ENCODE measurements at regions not wholly inside any gene's neighbourhood (a gene's known extent, or its start where the extent isn't known, plus 50 kb on each side); places are given as distances from the start of the nearest gene placed in this dataset.

DNA sequence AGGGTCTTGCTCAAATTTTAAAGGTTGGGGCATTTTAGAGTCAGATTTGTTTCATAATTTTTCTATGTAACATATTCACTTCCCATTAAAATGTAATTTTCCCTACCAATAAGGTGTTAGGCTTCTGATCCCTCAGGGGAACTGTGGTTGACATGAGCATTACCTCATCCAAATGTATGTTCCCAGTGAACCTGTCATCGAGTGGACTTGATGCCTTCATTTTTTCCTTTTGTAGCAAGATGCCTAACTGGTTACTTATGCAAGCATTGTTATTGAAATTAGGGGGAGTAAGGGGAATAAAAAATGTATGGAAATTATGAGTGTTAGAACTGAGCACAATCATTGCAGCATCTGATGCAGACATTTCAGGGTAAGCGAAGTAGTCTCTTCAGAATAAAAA, 360.5 kb downstream of the BCKDHB start:
- H3K27me3 ChIP-seq = no peaks in the 10 kb centered on the region
- TF ChIP-seq, protein P1, sequence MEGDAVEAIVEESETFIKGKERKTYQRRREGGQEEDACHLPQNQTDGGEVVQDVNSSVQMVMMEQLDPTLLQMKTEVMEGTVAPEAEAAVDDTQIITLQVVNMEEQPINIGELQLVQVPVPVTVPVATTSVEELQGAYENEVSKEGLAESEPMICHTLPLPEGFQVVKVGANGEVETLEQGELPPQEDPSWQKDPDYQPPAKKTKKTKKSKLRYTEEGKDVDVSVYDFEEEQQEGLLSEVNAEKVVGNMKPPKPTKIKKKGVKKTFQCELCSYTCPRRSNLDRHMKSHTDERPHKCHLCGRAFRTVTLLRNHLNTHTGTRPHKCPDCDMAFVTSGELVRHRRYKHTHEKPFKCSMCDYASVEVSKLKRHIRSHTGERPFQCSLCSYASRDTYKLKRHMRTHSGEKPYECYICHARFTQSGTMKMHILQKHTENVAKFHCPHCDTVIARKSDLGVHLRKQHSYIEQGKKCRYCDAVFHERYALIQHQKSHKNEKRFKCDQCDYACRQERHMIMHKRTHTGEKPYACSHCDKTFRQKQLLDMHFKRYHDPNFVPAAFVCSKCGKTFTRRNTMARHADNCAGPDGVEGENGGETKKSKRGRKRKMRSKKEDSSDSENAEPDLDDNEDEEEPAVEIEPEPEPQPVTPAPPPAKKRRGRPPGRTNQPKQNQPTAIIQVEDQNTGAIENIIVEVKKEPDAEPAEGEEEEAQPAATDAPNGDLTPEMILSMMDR (IDR thresholded peaks at IDR 0.05; ENCODE audit: low read depth, low read length) = no peak
- H3K4me3 ChIP-seq (ENCODE audit: low read depth, low read length) = no peak overlapping the region
- H3K9me3 ChIP-seq = no peaks in the 10 kb centered on the region
- no peak for DNase-seq
- no peaks in the 10 kb centered on the region for H3K36me3 ChIP-seq
- H3K4me1 ChIP-seq = 0 out of 2 replicates have a peak, but pooled peaks cover 2% of the 10 kb centered on the region

DNA sequence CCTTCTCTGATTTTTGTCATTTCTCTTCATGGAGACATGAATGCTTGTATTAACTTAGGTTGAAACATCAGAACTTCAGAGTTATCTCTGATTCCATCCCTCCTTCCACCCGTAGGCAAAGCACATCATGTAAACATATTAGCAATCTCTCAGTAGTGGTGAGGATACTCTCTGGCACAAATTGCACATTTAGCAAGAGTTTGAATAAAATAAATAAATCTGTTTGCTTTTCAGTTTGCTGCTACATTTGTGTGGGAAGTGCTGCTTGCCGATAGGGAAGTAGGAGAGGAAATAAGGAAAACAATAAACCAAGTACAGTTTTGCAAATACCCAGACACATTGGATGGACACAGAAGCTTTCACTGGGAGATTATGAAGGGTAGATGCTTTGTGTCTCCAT, 359.0 kb downstream of the BCKDHB start:
- no peak for DNase-seq
- Histone ChIP-seq H3K4me1 (0 out of 2 replicates have a peak, but pooled peaks cover 2% of the 10 kb centered on the region), H3K36me3 (no peaks in the 10 kb centered on the region), H3K27me3 (no peaks in the 10 kb centered on the region), H3K9me3 (no peaks in the 10 kb centered on the region), H3K4me3 (ENCODE audit: low read depth, low read length) (no peak overlapping the region)
- TF ChIP-seq, protein P1 (IDR thresholded peaks at IDR 0.05; ENCODE audit: low read depth, low read length) = no peak

DNA sequence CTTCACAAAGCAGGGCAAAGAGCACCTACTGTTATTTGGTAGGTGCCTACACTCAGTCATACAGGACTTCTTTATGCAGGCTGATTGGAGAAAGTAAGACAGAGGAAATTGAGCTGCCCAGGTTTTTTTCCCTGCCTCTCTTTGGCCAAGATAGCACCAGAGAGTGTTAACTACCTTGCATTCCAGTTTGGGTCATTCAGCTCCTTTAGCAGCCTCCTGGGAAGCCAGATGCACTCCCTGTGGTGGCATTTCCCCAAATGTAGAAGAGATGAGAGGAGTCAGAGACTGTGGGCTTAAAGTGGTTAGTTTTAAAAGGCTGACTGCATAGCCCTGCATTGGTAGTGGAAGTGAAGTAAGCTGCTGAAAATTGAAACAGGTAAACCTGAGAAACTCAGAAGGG, 358.4 kb downstream of the BCKDHB start:
- H3K9me3 ChIP-seq = no peaks in the 10 kb centered on the region
- H3K36me3 ChIP-seq = no peaks in the 10 kb centered on the region
- no peak for DNase-seq
- TF ChIP-seq, protein P1 (IDR thresholded peaks at IDR 0.05; ENCODE audit: low read depth, low read length) = no peak
- H3K4me3 ChIP-seq (ENCODE audit: low read depth, low read length) = no peak overlapping the region
- H3K27me3 ChIP-seq = no peaks in the 10 kb centered on the region
- H3K4me1 ChIP-seq = 0 out of 2 replicates have a peak, but pooled peaks cover 2% of the 10 kb centered on the region

DNA sequence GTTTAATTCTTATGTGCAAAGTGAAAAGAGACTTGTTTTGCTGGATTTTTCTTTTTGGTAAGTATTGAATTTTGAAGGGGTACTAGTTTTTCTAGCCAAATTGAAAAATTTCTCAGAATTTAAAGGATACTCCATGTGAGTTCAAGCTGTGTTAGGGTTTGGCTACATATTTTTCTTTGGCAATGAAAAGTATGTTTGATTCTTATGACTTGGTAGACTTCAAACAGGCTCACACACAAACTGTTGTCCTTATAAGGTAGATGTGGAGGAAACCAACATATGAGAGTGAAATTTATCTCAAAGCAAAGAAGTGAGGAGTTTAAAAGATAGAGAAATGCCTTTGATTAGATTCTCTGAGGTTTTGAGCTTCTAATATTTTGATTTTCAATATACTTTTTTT, 356.7 kb downstream of the BCKDHB start:
- Histone ChIP-seq H3K4me3 (ENCODE audit: low read depth, low read length) (no peak overlapping the region), H3K36me3 (no peaks in the 10 kb centered on the region), H3K27me3 (no peaks in the 10 kb centered on the region), H3K4me1 (0 out of 2 replicates have a peak, but pooled peaks cover 2% of the 10 kb centered on the region), H3K9me3 (no peaks in the 10 kb centered on the region)
- TF ChIP-seq, protein P1 (IDR thresholded peaks at IDR 0.05; ENCODE audit: low read depth, low read length) = no peak
- DNase-seq = no peak

DNA sequence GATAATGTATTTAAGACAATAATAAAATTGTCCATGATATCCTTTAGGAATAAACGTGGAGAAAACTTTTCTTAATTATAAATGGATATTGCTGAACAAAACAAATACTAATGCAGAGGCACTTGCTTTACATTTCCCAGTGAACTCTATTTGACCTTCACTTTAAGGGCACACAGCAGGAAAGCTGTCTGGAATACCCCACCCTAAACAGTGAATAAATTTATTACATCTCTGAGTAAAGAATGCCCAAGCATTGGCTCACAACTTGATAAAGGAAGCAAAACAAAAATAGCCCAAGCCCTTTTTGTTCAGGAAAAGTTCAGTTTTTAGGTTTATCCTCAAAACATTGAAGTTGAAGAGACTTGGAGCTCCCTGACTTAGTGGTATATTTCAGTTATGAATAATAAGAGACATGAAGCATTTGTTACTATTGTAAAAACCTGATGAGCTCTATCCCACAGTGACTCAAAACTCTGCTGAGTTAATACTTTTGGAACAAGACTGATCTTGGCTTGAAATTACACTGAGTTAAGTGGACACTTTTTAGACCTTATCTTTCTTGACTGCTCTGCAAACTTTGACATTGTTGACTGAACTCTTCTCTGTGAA, 353.9 kb downstream of the BCKDHB start:
- TF ChIP-seq, protein P1 (IDR thresholded peaks at IDR 0.05; ENCODE audit: low read depth, low read length) = no peak
- no peaks in the 10 kb centered on the region for H3K36me3 ChIP-seq
- H3K4me3 ChIP-seq (ENCODE audit: low read depth, low read length) = no peak overlapping the region
- H3K9me3 ChIP-seq = no peaks in the 10 kb centered on the region
- H3K4me1 ChIP-seq = 0 out of 2 replicates have a peak, but pooled peaks cover 2% of the 10 kb centered on the region
- no peaks in the 10 kb centered on the region for H3K27me3 ChIP-seq
- DNase-seq = no peak

DNA sequence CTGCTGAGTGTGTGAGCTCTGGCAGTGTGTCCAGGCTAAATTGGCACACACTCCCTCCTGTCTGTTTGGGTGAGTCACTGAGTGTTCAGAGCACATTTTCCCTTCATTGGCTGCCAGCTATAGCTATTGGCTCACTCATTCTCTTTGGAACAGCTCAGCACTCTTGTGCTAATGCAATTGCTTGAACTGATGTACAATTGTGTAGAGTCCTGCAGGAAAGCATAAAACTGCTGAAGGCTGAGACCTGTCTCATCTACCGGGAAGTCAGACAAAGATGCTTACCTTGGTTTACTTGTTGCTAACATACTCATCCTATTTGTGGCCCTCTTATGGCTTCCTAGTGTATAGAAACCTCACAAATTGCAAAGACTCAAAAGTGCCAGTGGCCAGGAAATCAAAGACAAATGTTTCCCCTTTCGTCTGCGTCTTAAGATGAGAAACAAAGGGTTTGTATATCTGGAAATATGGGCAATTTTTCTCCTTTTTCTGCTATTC, 351.0 kb downstream of the BCKDHB start:
- peak; percentile 49 for DNase-seq
- no peaks in the 10 kb centered on the region for H3K27me3 ChIP-seq
- no peaks in the 10 kb centered on the region for H3K9me3 ChIP-seq
- no peaks in the 10 kb centered on the region for H3K36me3 ChIP-seq
- H3K4me3 ChIP-seq (ENCODE audit: low read depth, low read length) = no peak overlapping the region
- 0 out of 2 replicates have a peak, but pooled peaks cover 2% of the 10 kb centered on the region for H3K4me1 ChIP-seq
- TF ChIP-seq, protein P1 (IDR thresholded peaks at IDR 0.05; ENCODE audit: low read depth, low read length) = no peak
